ENCODE measurements at regions not wholly inside any gene's neighbourhood (a gene's known extent, or its start where the extent isn't known, plus 50 kb on each side); places are given as distances from the start of the nearest gene placed in this dataset.

- no peak for DNase-seq (ENCODE audit: extremely low read depth, insufficient read length)
- Histone ChIP-seq H3K36me3 (ENCODE audit: control insufficient read depth, insufficient read depth, low read length) (no peaks in the 10 kb centered on the region), H3K4me3 (replicated peaks; ENCODE audit: low read depth, low read length) (no peak overlapping the region), H3K27me3 (replicated peaks; ENCODE audit: control insufficient read depth, insufficient read depth, low read length) (no peaks in the 10 kb centered on the region)
- TF ChIP-seq CTCF (IDR thresholded peaks at IDR 0.05; ENCODE audit: insufficient read depth, low read length, poor library complexity, severe bottlenecking) = no peak
Observed at GRCh38 chr6:50442531-50443040, 270.7 kb upstream of the TFAP2D start.

DNA sequence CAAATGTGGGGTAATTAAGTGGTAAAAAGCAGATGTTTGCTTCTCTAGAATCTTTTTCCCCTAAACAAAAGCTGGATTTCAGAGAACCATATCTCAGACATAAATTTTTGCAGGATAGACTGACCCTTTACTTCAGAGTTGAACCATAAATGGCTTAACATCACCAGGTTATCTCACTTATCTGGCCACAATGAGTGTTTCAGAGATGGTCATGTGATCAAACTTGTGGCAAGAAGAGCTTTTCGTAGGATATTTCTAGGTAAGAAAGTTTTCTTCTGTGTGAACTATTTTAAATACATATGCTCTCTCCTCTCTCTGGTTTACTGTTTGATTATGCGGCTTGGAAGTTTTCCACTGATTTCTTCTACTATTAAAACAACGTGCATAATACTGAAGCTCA lies 270.2 kb upstream of the TFAP2D start:
- H3K36me3 ChIP-seq (ENCODE audit: control insufficient read depth, insufficient read depth, low read length) = no peaks in the 10 kb centered on the region
- DNase-seq (ENCODE audit: extremely low read depth, insufficient read length) = no peak
- no peak for TF ChIP-seq CTCF (IDR thresholded peaks at IDR 0.05; ENCODE audit: insufficient read depth, low read length, poor library complexity, severe bottlenecking)
- H3K4me3 ChIP-seq (replicated peaks; ENCODE audit: low read depth, low read length) = no peak overlapping the region
- no peaks in the 10 kb centered on the region for H3K27me3 ChIP-seq (replicated peaks; ENCODE audit: control insufficient read depth, insufficient read depth, low read length)

GRCh38 chr6:50449128-50449527 lies 264.2 kb upstream of the TFAP2D start:
- Histone ChIP-seq H3K4me3 (replicated peaks; ENCODE audit: low read depth, low read length) (no peak overlapping the region), H3K27me3 (replicated peaks; ENCODE audit: control insufficient read depth, insufficient read depth, low read length) (no peaks in the 10 kb centered on the region), H3K36me3 (ENCODE audit: control insufficient read depth, insufficient read depth, low read length) (no peaks in the 10 kb centered on the region)
- no peak for DNase-seq (ENCODE audit: extremely low read depth, insufficient read length)
- TF ChIP-seq CTCF (IDR thresholded peaks at IDR 0.05; ENCODE audit: insufficient read depth, low read length, poor library complexity, severe bottlenecking) = no peak

- H3K4me3 ChIP-seq (replicated peaks; ENCODE audit: low read depth, low read length) = no peak overlapping the region
- H3K36me3 ChIP-seq (ENCODE audit: control insufficient read depth, insufficient read depth, low read length) = no peaks in the 10 kb centered on the region
- DNase-seq (ENCODE audit: extremely low read depth, insufficient read length) = no peak
- H3K27me3 ChIP-seq (replicated peaks; ENCODE audit: control insufficient read depth, insufficient read depth, low read length) = no peaks in the 10 kb centered on the region
- no peak for TF ChIP-seq CTCF (IDR thresholded peaks at IDR 0.05; ENCODE audit: insufficient read depth, low read length, poor library complexity, severe bottlenecking)
Observed at GRCh38 chr6:50451826-50452400, 261.4 kb upstream of the TFAP2D start.

DNA sequence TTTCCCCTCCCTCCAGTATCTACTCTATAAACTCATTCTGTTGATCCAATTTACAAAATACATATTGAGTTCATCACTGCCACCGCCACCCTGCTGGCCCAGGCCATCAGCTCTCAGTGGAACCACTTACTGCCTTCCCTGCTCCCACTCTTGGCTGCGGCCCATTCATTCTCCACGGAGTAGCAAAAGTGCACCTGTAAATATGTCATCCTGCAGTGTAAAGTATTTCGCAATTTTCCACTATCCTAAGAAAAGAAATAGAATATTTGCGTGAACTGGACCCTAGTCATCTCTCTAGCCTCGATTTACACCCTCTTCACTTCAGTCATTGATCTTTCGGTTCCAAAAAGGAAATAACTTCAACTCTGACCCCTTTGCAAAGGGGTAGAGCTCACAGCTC lies 258.3 kb upstream of the TFAP2D start:
- Histone ChIP-seq H3K36me3 (ENCODE audit: control insufficient read depth, insufficient read depth, low read length) (no peaks in the 10 kb centered on the region), H3K27me3 (replicated peaks; ENCODE audit: control insufficient read depth, insufficient read depth, low read length) (no peaks in the 10 kb centered on the region), H3K4me3 (replicated peaks; ENCODE audit: low read depth, low read length) (no peak overlapping the region)
- TF ChIP-seq CTCF (IDR thresholded peaks at IDR 0.05; ENCODE audit: insufficient read depth, low read length, poor library complexity, severe bottlenecking) = no peak
- DNase-seq (ENCODE audit: extremely low read depth, insufficient read length) = no peak

- TF ChIP-seq CTCF (IDR thresholded peaks at IDR 0.05; ENCODE audit: insufficient read depth, low read length, poor library complexity, severe bottlenecking) = no peak
- H3K4me3 ChIP-seq (replicated peaks; ENCODE audit: low read depth, low read length) = no peak overlapping the region
- no peaks in the 10 kb centered on the region for H3K27me3 ChIP-seq (replicated peaks; ENCODE audit: control insufficient read depth, insufficient read depth, low read length)
- H3K36me3 ChIP-seq (ENCODE audit: control insufficient read depth, insufficient read depth, low read length) = no peaks in the 10 kb centered on the region
- DNase-seq (ENCODE audit: extremely low read depth, insufficient read length) = no peak
Observed at GRCh38 chr6:50457351-50457750, 256.0 kb upstream of the TFAP2D start.

Measured in GM06990 (cell line).